Astrocyte of the cerebellum (primary cell): ENCODE measurements at regions not wholly inside any gene's neighbourhood (a gene's known extent, or its start where the extent isn't known, plus 50 kb on each side); places are given as distances from the start of the nearest gene placed in this dataset.
A peak's percentile ranks its signal among the peaks of the same experiment; 100 is the strongest.

Experiments
- DNase-seq: peaks from one replicate; pipeline ENCODE4 v3.0.0-alpha.2; 2011; ENCODE audit warnings: low read depth
- H3K4me3 ChIP-seq: 2 replicates; pipeline ENCODE4 v1.5.1; 2011; ENCODE audit warnings: mild to moderate bottlenecking, low read depth, low read length, moderate library complexity
- in situ Hi-C: cut with HindIII; loops from 2 replicates; pipeline ENCODE4 v1.10.0; 2017; ENCODE audit warnings: low sequenced_read_pairs
- TF ChIP-seq, protein P1 (sequence below): IDR thresholded peaks from 2 replicates; pipeline ENCODE4 v1.5.1; 2012; ENCODE audit warnings: low read length, low read depth, moderate library complexity, mild to moderate bottlenecking; ENCODE audit errors: missing control alignments

DNA sequence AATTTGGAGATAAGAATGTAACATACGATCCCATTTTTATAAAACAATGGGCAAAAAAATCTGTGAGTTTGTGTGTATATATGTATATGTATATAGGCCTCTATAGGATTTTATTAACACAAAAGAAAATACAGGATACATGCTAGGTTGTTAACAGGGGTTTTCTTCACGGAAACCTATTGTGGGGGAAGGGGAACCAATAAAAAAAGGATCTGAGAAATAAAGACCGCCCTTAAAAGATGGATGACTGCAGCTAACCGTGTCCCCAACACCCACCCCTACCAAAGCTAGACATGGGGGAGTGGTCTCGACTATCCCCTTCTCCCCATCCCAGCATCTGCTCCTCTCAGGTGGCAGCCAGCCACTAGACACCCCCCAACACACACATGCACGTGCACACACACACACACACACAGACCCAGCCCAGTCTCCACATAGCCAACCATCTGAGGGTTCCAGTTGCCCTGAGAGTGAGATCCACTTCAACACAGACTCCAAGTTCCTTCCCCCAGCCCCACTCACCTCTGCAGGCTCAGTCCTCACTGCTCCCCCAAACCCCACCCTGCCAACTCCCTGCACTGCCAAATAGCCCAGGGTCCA, 132.9 kb downstream of the TPRA1 start:
- no peak for DNase-seq
- TF ChIP-seq, protein P1, sequence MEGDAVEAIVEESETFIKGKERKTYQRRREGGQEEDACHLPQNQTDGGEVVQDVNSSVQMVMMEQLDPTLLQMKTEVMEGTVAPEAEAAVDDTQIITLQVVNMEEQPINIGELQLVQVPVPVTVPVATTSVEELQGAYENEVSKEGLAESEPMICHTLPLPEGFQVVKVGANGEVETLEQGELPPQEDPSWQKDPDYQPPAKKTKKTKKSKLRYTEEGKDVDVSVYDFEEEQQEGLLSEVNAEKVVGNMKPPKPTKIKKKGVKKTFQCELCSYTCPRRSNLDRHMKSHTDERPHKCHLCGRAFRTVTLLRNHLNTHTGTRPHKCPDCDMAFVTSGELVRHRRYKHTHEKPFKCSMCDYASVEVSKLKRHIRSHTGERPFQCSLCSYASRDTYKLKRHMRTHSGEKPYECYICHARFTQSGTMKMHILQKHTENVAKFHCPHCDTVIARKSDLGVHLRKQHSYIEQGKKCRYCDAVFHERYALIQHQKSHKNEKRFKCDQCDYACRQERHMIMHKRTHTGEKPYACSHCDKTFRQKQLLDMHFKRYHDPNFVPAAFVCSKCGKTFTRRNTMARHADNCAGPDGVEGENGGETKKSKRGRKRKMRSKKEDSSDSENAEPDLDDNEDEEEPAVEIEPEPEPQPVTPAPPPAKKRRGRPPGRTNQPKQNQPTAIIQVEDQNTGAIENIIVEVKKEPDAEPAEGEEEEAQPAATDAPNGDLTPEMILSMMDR, result no peak
- H3K4me3 ChIP-seq, result no peak overlapping the region
- in situ Hi-C loops, result loop anchor here (10.0 kb wide), 1 partner anchor 933 kb away; the partner anchor contains the start of gene CHST13

DNA sequence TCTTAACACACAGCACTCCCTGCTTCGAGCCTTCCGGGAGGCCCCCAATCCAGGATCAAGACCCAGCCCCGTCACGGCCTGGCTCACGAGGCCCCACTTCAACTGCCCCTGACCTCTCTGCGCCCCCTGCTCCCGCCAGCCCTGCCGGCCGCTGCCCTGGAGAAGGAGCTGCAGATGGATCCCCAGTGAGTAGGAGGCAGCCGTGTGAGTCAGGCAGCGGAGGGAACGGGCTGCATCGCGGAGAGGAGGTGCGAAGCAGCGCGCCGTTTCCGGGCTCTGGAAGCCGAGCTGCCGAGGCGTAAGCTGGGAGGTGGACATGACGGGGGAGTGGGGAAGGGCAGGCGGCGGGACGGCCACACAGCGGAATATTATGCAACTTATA, 133.4 kb downstream of the TPRA1 start:
- in situ Hi-C loops, result loop anchor here (10.0 kb wide), 1 partner anchor 932 kb away; the partner anchor contains the start of gene CHST13
- DNase-seq, result no peak
- TF ChIP-seq, protein P1, result no peak
- no peak overlapping the region for H3K4me3 ChIP-seq

DNA sequence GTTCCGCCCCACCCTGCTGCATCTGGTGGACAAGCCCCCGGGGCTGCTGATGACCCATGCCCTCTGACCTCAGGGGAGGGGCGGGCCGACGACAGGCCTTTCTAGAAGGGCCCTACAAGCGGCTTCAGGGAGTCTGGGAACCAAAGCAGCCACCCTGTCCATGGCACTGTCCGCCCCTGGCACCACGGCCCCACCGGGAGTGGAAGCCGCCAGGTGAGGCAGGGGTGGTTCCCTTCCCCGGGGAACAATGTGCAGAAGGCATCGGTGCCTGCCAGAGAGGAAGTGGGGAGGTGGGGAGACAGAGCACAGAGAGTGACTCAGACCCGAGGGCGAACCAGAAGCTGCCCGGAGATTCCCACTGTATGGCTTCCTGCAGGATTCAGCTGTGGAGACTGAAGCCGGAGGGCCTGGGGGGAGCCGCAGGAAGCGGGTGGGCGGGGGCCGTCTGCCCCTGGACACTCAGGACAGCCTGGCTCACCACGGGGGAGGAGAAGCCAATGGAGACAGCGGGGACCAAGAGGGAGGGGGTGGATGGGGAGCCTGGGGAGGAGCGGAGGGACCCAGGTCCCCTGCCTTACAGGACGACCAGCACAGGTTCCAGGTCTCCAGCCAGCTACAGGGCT, 134.0 kb downstream of the TPRA1 start:
- in situ Hi-C loops, result loop anchor here (10.0 kb wide), 1 partner anchor 932 kb away; the partner anchor contains the start of gene CHST13
- TF ChIP-seq, protein P1, result no peak
- H3K4me3 ChIP-seq, result no peak overlapping the region
- no peak for DNase-seq

DNA sequence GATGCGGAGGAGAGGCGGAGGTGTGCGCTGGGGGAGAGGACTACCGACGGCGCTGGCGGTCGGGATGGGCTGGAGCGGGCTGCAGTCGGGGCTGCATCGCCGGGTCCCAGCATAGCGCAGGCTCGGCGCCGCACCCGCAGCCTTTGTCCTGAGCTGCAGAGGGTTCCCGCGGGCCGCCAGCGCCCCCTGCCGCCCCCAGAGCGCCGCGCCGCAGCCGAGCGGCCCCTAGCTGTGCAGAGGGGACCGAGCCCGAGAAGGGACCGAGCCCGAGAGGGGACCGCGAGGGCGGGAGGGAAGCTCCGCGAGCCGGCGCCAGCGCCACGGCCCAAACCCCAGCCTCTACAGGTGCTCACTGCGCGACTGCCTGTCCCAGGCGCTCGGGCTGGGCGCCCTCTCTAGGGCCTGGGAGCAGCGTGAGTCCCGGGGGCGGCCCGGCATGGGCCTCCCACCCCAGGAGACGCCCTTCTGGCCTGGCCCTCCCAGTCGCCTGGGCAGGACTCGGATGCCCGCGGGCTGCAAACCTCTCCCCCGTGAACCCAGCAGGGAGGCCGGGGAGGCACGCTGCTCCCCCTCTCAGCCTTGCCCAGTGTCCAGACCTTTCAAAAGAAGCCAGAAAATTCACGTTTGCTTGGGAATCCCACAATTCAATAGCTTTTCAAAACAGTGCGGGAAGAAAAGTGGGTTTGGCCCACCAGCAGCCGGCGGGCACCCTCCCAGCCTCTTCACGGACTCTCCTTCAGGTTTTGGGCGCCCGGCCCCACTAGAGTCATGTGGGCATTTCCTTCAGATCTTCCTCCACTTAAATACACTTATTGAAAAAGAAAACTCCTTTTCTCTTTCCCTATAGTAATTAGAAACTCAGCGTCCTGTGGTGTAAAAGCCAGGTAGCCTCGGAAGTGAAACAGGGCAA, 134.7 kb downstream of the TPRA1 start:
- peak overlapping the region; percentile 27 for H3K4me3 ChIP-seq
- no peak for DNase-seq
- in situ Hi-C loops, result loop anchor here (10.0 kb wide), 1 partner anchor 931 kb away; the partner anchor contains the start of gene CHST13
- TF ChIP-seq, protein P1, result peak; percentile 84

DNA sequence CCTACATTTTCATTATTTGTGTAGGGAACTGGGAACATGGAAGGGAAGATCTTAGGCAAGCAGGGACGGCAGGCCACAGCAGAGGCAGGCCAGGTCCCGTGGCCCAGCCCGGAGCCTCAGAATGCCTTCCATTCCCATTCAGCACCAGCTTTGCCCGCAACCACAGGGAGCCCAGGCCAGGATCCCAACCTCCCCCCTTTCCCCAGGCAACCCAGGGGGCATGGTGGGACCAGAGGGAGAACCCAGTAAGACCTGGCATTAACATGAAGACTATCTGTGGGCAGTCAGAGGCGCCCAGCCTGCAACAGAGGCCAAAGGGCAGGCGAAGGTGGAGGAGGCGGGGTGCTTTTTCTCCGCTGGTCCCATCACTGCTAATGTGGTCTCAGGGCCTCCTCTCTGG, 135.6 kb downstream of the TPRA1 start:
- no peak for DNase-seq
- H3K4me3 ChIP-seq, result no peak overlapping the region
- TF ChIP-seq, protein P1, result no peak
- in situ Hi-C loops, result loop anchor here (10.0 kb wide), 1 partner anchor 930 kb away; the partner anchor contains the start of gene CHST13

DNA sequence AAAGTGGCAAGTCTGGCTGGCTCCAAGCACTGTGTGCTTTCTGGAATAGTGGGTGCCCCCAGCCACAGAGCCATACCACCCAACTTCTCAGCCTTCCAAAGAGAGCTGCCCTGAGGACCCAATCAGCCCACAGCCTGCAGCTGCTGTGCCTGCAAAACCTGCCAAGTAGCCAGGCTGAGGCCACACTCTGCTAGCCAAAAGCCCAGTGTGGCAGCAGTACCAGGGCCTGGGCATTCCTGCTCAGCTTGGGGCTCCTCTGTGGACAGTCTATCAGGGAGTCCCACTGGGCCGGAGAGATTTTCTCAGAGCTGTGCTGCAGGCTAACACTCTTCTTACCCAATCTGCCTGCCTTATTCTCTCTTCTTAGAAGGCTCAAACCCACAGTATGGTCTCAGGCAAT, 136.5 kb downstream of the TPRA1 start:
- no peak for DNase-seq
- TF ChIP-seq, protein P1, result no peak

More for the DNA sequence above, 136.5 kb downstream of the TPRA1 start:
- in situ Hi-C loops, result loop anchor here (10.0 kb wide), 1 partner anchor 929 kb away; the partner anchor contains the start of gene CHST13
- H3K4me3 ChIP-seq, result no peak overlapping the region
